K562 (cell line): ENCODE measurements at regions not wholly inside any gene's neighbourhood (a gene's known extent, or its start where the extent isn't known, plus 50 kb on each side); places are given as distances from the start of the nearest gene placed in this dataset.

ENCODE experiments used
- CREB1 ChIP-seq, 2 experiments: sonication (generic) in 1 of 2; formaldehyde crosslinking in 1 of 2; IDR thresholded peaks; 2 replicates each; pipeline versions ENCODE4 v1.6.1 to v1.8.0; 2012 to 2022; ENCODE audit warnings: inconsistent platforms in 1 of 2, mild to moderate bottlenecking in 1 of 2, missing genetic modification reagents in 1 of 2, moderate library complexity in 1 of 2
- TF ChIP-seq, protein P1 (sequence below), 3 experiments: IDR thresholded peaks in 2 of 3; conservative IDR thresholded peaks in 1 of 3; 2 replicates each; pipeline ENCODE4 v1.5.1; 2011 to 2012; ENCODE audit warnings: low read length in 3 of 3, mild to moderate bottlenecking in 3 of 3, control low read depth in 2 of 3, improper control_type of control experiment in 1 of 3, inconsistent platforms in 1 of 3, low read depth in 1 of 3, mixed read lengths in 1 of 3, moderate library complexity in 1 of 3; ENCODE audit not compliant: insufficient read depth in 2 of 3
- TF ChIP-seq, protein P2 (sequence below): fragments of 250-450 bp; sonication (Bioruptor Pico); IDR thresholded peaks from 2 replicates; pipeline ENCODE4 v1.4.0; 2020
- TF ChIP-seq, protein P3 (sequence below): sonication (generic); formaldehyde crosslinking; IDR thresholded peaks from 2 replicates; pipeline ENCODE4 v1.8.1; 2023; ENCODE audit warnings: mild to moderate bottlenecking, missing genetic modification reagents

GRCh38 chr10:62627983-62628382 lies 176.5 kb upstream of the ADO start:
- TF ChIP-seq, protein P1, sequence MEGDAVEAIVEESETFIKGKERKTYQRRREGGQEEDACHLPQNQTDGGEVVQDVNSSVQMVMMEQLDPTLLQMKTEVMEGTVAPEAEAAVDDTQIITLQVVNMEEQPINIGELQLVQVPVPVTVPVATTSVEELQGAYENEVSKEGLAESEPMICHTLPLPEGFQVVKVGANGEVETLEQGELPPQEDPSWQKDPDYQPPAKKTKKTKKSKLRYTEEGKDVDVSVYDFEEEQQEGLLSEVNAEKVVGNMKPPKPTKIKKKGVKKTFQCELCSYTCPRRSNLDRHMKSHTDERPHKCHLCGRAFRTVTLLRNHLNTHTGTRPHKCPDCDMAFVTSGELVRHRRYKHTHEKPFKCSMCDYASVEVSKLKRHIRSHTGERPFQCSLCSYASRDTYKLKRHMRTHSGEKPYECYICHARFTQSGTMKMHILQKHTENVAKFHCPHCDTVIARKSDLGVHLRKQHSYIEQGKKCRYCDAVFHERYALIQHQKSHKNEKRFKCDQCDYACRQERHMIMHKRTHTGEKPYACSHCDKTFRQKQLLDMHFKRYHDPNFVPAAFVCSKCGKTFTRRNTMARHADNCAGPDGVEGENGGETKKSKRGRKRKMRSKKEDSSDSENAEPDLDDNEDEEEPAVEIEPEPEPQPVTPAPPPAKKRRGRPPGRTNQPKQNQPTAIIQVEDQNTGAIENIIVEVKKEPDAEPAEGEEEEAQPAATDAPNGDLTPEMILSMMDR (IDR thresholded peaks at IDR 0.05 in 2 of 3, conservative IDR thresholded peaks at IDR 0.05 in 1 of 3; ENCODE audit: insufficient read depth in 2 of 3, low read depth in 1 of 3, low read length in 3 of 3) = no peak
- TF ChIP-seq, protein P2, sequence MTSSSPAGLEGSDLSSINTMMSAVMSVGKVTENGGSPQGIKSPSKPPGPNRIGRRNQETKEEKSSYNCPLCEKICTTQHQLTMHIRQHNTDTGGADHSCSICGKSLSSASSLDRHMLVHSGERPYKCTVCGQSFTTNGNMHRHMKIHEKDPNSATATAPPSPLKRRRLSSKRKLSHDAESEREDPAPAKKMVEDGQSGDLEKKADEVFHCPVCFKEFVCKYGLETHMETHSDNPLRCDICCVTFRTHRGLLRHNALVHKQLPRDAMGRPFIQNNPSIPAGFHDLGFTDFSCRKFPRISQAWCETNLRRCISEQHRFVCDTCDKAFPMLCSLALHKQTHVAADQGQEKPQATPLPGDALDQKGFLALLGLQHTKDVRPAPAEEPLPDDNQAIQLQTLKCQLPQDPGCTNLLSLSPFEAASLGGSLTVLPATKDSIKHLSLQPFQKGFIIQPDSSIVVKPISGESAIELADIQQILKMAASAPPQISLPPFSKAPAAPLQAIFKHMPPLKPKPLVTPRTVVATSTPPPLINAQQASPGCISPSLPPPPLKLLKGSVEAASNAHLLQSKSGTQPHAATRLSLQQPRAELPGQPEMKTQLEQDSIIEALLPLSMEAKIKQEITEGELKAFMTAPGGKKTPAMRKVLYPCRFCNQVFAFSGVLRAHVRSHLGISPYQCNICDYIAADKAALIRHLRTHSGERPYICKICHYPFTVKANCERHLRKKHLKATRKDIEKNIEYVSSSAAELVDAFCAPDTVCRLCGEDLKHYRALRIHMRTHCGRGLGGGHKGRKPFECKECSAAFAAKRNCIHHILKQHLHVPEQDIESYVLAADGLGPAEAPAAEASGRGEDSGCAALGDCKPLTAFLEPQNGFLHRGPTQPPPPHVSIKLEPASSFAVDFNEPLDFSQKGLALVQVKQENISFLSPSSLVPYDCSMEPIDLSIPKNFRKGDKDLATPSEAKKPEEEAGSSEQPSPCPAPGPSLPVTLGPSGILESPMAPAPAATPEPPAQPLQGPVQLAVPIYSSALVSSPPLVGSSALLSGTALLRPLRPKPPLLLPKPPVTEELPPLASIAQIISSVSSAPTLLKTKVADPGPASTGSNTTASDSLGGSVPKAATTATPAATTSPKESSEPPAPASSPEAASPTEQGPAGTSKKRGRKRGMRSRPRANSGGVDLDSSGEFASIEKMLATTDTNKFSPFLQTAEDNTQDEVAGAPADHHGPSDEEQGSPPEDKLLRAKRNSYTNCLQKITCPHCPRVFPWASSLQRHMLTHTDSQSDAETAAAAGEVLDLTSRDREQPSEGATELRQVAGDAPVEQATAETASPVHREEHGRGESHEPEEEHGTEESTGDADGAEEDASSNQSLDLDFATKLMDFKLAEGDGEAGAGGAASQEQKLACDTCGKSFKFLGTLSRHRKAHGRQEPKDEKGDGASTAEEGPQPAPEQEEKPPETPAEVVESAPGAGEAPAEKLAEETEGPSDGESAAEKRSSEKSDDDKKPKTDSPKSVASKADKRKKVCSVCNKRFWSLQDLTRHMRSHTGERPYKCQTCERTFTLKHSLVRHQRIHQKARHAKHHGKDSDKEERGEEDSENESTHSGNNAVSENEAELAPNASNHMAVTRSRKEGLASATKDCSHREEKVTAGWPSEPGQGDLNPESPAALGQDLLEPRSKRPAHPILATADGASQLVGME (CRISPR knock-in tag) = no peak
- TF ChIP-seq, protein P3, sequence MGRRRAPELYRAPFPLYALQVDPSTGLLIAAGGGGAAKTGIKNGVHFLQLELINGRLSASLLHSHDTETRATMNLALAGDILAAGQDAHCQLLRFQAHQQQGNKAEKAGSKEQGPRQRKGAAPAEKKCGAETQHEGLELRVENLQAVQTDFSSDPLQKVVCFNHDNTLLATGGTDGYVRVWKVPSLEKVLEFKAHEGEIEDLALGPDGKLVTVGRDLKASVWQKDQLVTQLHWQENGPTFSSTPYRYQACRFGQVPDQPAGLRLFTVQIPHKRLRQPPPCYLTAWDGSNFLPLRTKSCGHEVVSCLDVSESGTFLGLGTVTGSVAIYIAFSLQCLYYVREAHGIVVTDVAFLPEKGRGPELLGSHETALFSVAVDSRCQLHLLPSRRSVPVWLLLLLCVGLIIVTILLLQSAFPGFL = no peak
- no peak for TF ChIP-seq CREB1 (IDR thresholded peaks at IDR 0.05)
- no peak for TF ChIP-seq CREB1 (CRISPR knock-in tag; IDR thresholded peaks at IDR 0.05)
